ENCODE measurements at regions not wholly inside any gene's neighbourhood (a gene's known extent, or its start where the extent isn't known, plus 50 kb on each side); places are given as distances from the start of the nearest gene placed in this dataset.

- H3K27me3 ChIP-seq, result no peaks in the 10 kb centered on the region
- no peaks in the 10 kb centered on the region for H3K36me3 ChIP-seq
- no peak for DNase-seq
- TF ChIP-seq CTCF (IDR thresholded peaks at IDR 0.05), result no peak
- no peak for TF ChIP-seq POLR2A (IDR thresholded peaks at IDR 0.05)
- H3K4me3 ChIP-seq (replicated peaks in 1 of 3), result no peak overlapping the region
- peaks cover 16 to 38% of the 10 kb centered on the region in 2 donors for H3K4me1 ChIP-seq
- 92 to 96% methylated on average over 8 of the region's 8 CpGs for WGBS, 2 donors
- H3K9me3 ChIP-seq, result no peaks in the 10 kb centered on the region
- intact Hi-C loops (cut with DNase I), result loop anchor here (5.0 kb wide), 1 partner anchor 388 kb away; no protein-coding TSS in a partner anchor
- H3K27ac ChIP-seq, result no peak overlapping the region
Observed at GRCh38 chr9:91039835-91040140, 238.2 kb downstream of the SYK start.

- Histone ChIP-seq H3K27ac (no peak overlapping the region), H3K27me3 (no peaks in the 10 kb centered on the region), H3K4me1 (peaks cover 23 to 44% of the 10 kb centered on the region in 2 donors), H3K4me3 (replicated peaks in 1 of 3) (no peak overlapping the region), H3K9me3 (no peaks in the 10 kb centered on the region), H3K36me3 (no peaks in the 10 kb centered on the region)
- DNase-seq, result no peak
- 95 to 96% methylated on average over 14 of the region's 14 CpGs for WGBS, 2 donors
- TF ChIP-seq CTCF (IDR thresholded peaks at IDR 0.05) (no peak), POLR2A (IDR thresholded peaks at IDR 0.05) (no peak)
- intact Hi-C loops (cut with DNase I), result no loop called here
Observed at GRCh38 chr9:91040371-91041215, 239.0 kb downstream of the SYK start.

- TF ChIP-seq POLR2A (IDR thresholded peaks at IDR 0.05), result no peak
- no peak for TF ChIP-seq CTCF (IDR thresholded peaks at IDR 0.05)
- DNase-seq, result no peak
- Histone ChIP-seq H3K4me3 (replicated peaks in 1 of 3) (no peak overlapping the region), H3K36me3 (no peaks in the 10 kb centered on the region), H3K27ac (no peak overlapping the region), H3K9me3 (no peaks in the 10 kb centered on the region), H3K27me3 (no peaks in the 10 kb centered on the region), H3K4me1 (peaks cover 25 to 44% of the 10 kb centered on the region in 2 donors)
- WGBS, 2 donors, result 87 to 91% methylated on average over 4 of the region's 4 CpGs
- intact Hi-C loops (cut with DNase I), result no loop called here
Observed at GRCh38 chr9:91042024-91042423, 240.4 kb downstream of the SYK start.

GRCh38 chr9:91042541-91042940 lies 240.9 kb downstream of the SYK start:
- H3K27me3 ChIP-seq, result no peaks in the 10 kb centered on the region
- H3K4me1 ChIP-seq, result peaks cover 25 to 39% of the 10 kb centered on the region in 2 donors
- 92 to 94% methylated on average over 3 to 5 of the region's 5 CpGs for WGBS, 2 donors
- H3K4me3 ChIP-seq (replicated peaks in 1 of 3), result no peak overlapping the region
- no peak overlapping the region for H3K27ac ChIP-seq
- TF ChIP-seq CTCF (IDR thresholded peaks at IDR 0.05), result no peak
- TF ChIP-seq POLR2A (IDR thresholded peaks at IDR 0.05), result no peak
- H3K36me3 ChIP-seq, result no peaks in the 10 kb centered on the region
- H3K9me3 ChIP-seq, result no peaks in the 10 kb centered on the region
- intact Hi-C loops (cut with DNase I), result no loop called here
- DNase-seq, result no peak

GRCh38 chr9:91043056-91043810 lies 241.6 kb downstream of the SYK start:
- 79% methylated on average over 18 of the region's 18 CpGs for WGBS, 2 donors
- Histone ChIP-seq H3K36me3 (no peaks in the 10 kb centered on the region), H3K27ac (peak overlapping the region in 1 of 3 donors; percentile 6), H3K9me3 (no peaks in the 10 kb centered on the region), H3K4me1 (peaks cover 25 to 32% of the 10 kb centered on the region in 2 donors), H3K4me3 (replicated peaks in 1 of 3) (no peak overlapping the region), H3K27me3 (no peaks in the 10 kb centered on the region)
- no peak for DNase-seq
- TF ChIP-seq CTCF (IDR thresholded peaks at IDR 0.05) (no peak), POLR2A (IDR thresholded peaks at IDR 0.05) (no peak)
- intact Hi-C loops (cut with DNase I), result no loop called here
